Ovary (tissue), 7 donors: ENCODE measurements at regions not wholly inside any gene's neighbourhood (a gene's known extent, or its start where the extent isn't known, plus 50 kb on each side); places are given as distances from the start of the nearest gene placed in this dataset.

Experiments used
- DNase-seq, 5 donors: peaks; one replicate each; pipeline ENCODE4 v3.0.0-alpha.2; 2019 to 2020
- H3K27ac ChIP-seq, 2 donors: fragments of 200-600 bp; one replicate each; pipeline versions ENCODE4 v1.5.1 to v1.8.0; 2019 to 2022
- H3K27me3 ChIP-seq: fragments of 200-600 bp; one replicate; pipeline ENCODE4 v1.8.0; 2022
- H3K36me3 ChIP-seq: fragments of 200-600 bp; sonication (generic); one replicate; pipeline ENCODE4 v1.5.1; 2019
- H3K4me1 ChIP-seq: one replicate; pipeline ENCODE4 v1.8.1; 2013; ENCODE audit warnings: mild to moderate bottlenecking, moderate library complexity; ENCODE audit not compliant: insufficient read depth
- H3K4me3 ChIP-seq: fragments of 200-600 bp; sonication (generic); one replicate; pipeline ENCODE4 v1.5.1; 2017
- H3K9me3 ChIP-seq, 2 donors: fragments of 200-600 bp in 1 of 2; sonication (generic) in 1 of 2; one replicate each; pipeline versions ENCODE4 v1.5.1 to v1.8.1; 2013 to 2019; ENCODE audit warnings: mild to moderate bottlenecking in 1 of 2, moderate library complexity in 1 of 2
- CTCF ChIP-seq, 3 donors: fragments of 450-650 bp in 2 of 3; fragments of 200-600 bp in 1 of 3; IDR thresholded peaks; one replicate each; pipeline versions ENCODE4 v1.5.1 to v1.8.0; 2016 to 2022; ENCODE audit warnings: antibody characterized with exemption in 3 of 3, mild to moderate bottlenecking in 1 of 3
- EP300 ChIP-seq: sonication (generic); formaldehyde crosslinking; IDR thresholded peaks from one replicate; pipeline ENCODE4 v1.6.1; 2017; ENCODE audit warnings: antibody characterized with exemption
- POLR2A ChIP-seq: fragments of 450-650 bp; IDR thresholded peaks from one replicate; pipeline ENCODE4 v1.6.1; 2017; ENCODE audit warnings: antibody characterized with exemption, mild to moderate bottlenecking, moderate library complexity
- WGBS, 3 donors: extraction: QIAGEN DNeasy Blood & Tissue Kit in 1 of 3; methylation state at CpG; one replicate each; pipeline versions ENCODE4 v1.1.5 to v1.1.7; 2013 to 2017; 5-methylcytosine and 5-hydroxymethylcytosine counted together
- intact Hi-C, 4 donors: fragments of 100-400 bp; cut with DNase I; formaldehyde crosslinking; loops; one replicate each; pipeline versions ENCODE4 v1.11.0 to v1.15.1; 2022 to 2023
- donor health status: DM: no; HTN: no; CAD: no; lungs with moderate emphysema.
- donor health status: DM: no; HTN: no; CAD: no.
- donor health status: Bipolar disorder and iron deficiency.
- donor health status: DM: no; HTN: no; CAD: no.
- donor health status: DM: yes; HTN: yes; CAD: no.

GRCh38 chr2:194445226-194445625 is 1211.8 kb upstream of the SLC39A10 start:
- WGBS, 3 donors: 80 to 88% (median 85%) methylated on average over 2 of the region's 2 CpGs
- no peaks in the 10 kb centered on the region for H3K27me3 ChIP-seq
- H3K4me3 ChIP-seq: no peak overlapping the region
- TF ChIP-seq CTCF (IDR thresholded peaks at IDR 0.05): no peak
- no peaks in the 10 kb centered on the region for H3K36me3 ChIP-seq
- no peaks in the 10 kb centered on the region for H3K9me3 ChIP-seq
- no peaks in the 10 kb centered on the region for H3K4me1 ChIP-seq
- H3K27ac ChIP-seq: no peak overlapping the region
- DNase-seq: no peak
- intact Hi-C loops: no loop called here

- H3K36me3 ChIP-seq: no peaks in the 10 kb centered on the region
- TF ChIP-seq POLR2A (no peak), EP300 (no peak), CTCF (IDR thresholded peaks at IDR 0.05) (no peak)
- H3K4me3 ChIP-seq: no peak overlapping the region
- no peaks in the 10 kb centered on the region for H3K4me1 ChIP-seq
- intact Hi-C loops: no loop called here
- WGBS, 3 donors: 9 to 23% (median 20%) methylated on average over 1 of the region's 1 CpG
- no peak for DNase-seq
- no peaks in the 10 kb centered on the region for H3K9me3 ChIP-seq
- H3K27ac ChIP-seq: no peak overlapping the region
- H3K27me3 ChIP-seq: no peaks in the 10 kb centered on the region
Measured at GRCh38 chr2:194443926-194444325, 1213.1 kb upstream of the SLC39A10 start.

- intact Hi-C loops: no loop called here
- H3K4me3 ChIP-seq: no peak overlapping the region
- no peak overlapping the region for H3K27ac ChIP-seq
- TF ChIP-seq CTCF (IDR thresholded peaks at IDR 0.05): no peak
- TF ChIP-seq POLR2A: no peak
- TF ChIP-seq EP300: no peak
- 77 to 87% (median 84%) methylated on average over 3 of the region's 3 CpGs for WGBS, 3 donors
- H3K9me3 ChIP-seq: no peaks in the 10 kb centered on the region
- no peaks in the 10 kb centered on the region for H3K27me3 ChIP-seq
- H3K36me3 ChIP-seq: no peaks in the 10 kb centered on the region
- H3K4me1 ChIP-seq: no peaks in the 10 kb centered on the region
- DNase-seq: no peak
Measured at GRCh38 chr2:194424683-194425209, 1232.3 kb upstream of the SLC39A10 start.

- Histone ChIP-seq H3K27me3 (no peaks in the 10 kb centered on the region), H3K27ac (no peak overlapping the region), H3K36me3 (no peaks in the 10 kb centered on the region), H3K4me1 (no peaks in the 10 kb centered on the region), H3K4me3 (no peak overlapping the region), H3K9me3 (no peaks in the 10 kb centered on the region)
- intact Hi-C loops: no loop called here
- no peak for TF ChIP-seq EP300
- no peak for TF ChIP-seq POLR2A
- TF ChIP-seq CTCF (IDR thresholded peaks at IDR 0.05): no peak
- no peak for DNase-seq
- WGBS, 3 donors: 36 to 52% (median 37%) methylated on average over 3 of the region's 3 CpGs
Measured at GRCh38 chr2:194411221-194411620, 1245.8 kb upstream of the SLC39A10 start.

GRCh38 chr2:194395818-194396217 is 1261.2 kb upstream of the SLC39A10 start:
- no peak overlapping the region for H3K27ac ChIP-seq
- WGBS, 3 donors: 79 to 81% (median 80%) methylated on average over 3 of the region's 3 CpGs
- no peaks in the 10 kb centered on the region for H3K9me3 ChIP-seq
- no peak overlapping the region for H3K4me3 ChIP-seq
- intact Hi-C loops: no loop called here
- H3K4me1 ChIP-seq: no peaks in the 10 kb centered on the region
- no peaks in the 10 kb centered on the region for H3K36me3 ChIP-seq
- no peaks in the 10 kb centered on the region for H3K27me3 ChIP-seq
- DNase-seq: no peak
- TF ChIP-seq CTCF (IDR thresholded peaks at IDR 0.05): no peak
- TF ChIP-seq EP300: no peak
- TF ChIP-seq POLR2A: no peak
